Lower leg skin (tissue), 3 donors: ENCODE measurements at regions not wholly inside any gene's neighbourhood (a gene's known extent, or its start where the extent isn't known, plus 50 kb on each side); places are given as distances from the start of the nearest gene placed in this dataset.

Experiments used
- CTCF ChIP-seq, 3 donors: fragments of 450-650 bp; IDR thresholded peaks; one replicate each; pipeline ENCODE4 v1.5.1; 2016; ENCODE audit warnings: antibody characterized with exemption in 3 of 3, mild to moderate bottlenecking in 3 of 3, moderate library complexity in 2 of 3
- POLR2A ChIP-seq, 2 donors: fragments of 450-650 bp; IDR thresholded peaks; one replicate each; pipeline ENCODE4 v1.6.1; 2016 to 2017; ENCODE audit warnings: antibody characterized with exemption in 2 of 2, mild to moderate bottlenecking in 1 of 2, moderate library complexity in 1 of 2

- TF ChIP-seq POLR2A (IDR thresholded peaks at IDR 0.05) (no peak), CTCF (IDR thresholded peaks at IDR 0.05) (no peak)
Measured at GRCh38 chr2:211144078-211144477, 587.7 kb downstream of the CPS1 start.
